SKM-1 (cell line): ENCODE measurements at regions not wholly inside any gene's neighbourhood (a gene's known extent, or its start where the extent isn't known, plus 50 kb on each side); places are given as distances from the start of the nearest gene placed in this dataset.
"Not testable (repeated sequence)": the region's sequence is repeated elsewhere in the genome, so short reads cannot be mapped to it uniquely, and the experiment has no call there.

ENCODE experiments used
- DNase-seq: peaks from one replicate; lab custom pipeline; 2025; ENCODE audit not compliant: unreplicated experiment; lab: John Stamatoyannopoulos, UW

DNA sequence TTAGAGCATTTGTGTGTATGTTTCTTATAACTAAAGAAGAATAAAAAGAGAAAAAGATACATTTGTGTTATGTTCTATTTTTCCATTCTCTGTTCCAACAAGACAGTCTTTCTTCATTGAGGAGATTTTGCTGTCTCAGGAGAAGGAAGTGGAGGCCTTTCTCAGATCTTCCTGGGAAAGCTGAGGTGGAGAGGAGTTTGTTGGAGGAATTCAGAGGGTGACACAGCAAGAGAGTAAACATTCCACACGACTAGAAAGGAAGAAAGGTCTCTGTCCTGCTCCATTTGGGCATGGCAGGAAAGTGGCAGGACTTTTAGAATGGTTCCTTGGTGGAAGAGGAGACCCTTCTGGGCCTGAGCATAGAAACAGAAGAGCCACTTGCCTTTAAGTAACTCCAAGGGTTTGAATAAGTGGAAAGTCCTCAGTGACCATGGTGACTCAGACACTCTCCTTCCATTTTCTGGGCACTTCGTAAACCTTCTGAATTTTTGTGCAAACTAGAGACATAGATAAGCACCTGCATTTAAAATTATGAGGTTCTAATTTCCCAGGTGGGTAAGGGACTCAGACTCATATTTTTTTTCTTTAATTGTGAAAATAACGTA is 52.3 kb upstream of the COL5A2 start:
- DNase-seq = no peak

DNA sequence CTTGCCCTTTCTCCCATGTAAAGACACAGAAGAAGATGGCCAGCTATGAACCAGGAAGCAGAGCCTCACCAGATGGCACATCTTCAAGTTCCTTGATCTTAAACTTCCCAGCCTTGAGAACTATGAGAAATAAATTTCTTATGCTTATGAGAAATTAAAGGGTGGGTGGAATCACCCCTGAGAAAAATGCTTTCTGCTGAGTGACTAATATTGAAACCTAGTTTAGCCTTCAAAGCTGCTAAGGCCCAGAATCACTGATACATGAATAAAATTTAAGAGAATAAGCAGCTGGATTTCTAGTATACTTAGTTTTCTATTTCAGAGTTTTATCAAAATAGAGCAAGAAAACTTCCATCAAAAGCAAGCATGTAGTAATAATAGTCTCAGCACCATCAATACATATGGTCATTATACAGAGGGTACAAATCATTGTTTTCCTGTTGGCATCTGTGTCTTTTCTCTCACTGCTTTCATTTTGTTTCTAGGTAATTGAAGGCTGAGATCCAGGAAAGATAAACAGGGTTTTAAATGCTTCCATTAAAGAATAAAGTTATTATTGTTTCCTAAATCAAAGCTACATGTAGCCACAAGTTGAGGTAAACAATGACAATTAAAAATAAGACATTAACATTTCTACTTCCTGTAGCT is 53.3 kb upstream of the COL5A2 start:
- DNase-seq = no peak

DNA sequence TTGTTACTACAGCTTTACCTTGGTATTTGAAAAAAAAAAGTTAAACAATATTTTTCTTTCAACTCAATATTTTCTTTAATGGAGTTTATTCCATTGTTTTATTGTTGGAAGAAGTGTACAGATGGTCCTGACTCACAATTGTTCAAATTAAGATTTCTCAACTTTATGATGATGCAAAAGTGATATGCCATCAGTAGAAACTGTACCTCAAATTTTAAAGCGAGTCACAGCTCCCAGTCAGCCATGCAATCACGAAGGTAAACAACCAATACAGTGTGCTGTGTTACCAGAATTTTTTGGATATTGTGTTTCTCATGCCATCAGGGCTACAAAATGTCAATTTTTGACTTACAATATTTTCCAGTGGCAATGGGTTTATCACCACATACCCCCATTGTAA is 54.0 kb upstream of the COL5A2 start:
- DNase-seq = no peak

- no peak for DNase-seq
These were observed 55.4 kb upstream of the COL5A2 start for GRCh38 chr2:189234991-189235390.

DNA sequence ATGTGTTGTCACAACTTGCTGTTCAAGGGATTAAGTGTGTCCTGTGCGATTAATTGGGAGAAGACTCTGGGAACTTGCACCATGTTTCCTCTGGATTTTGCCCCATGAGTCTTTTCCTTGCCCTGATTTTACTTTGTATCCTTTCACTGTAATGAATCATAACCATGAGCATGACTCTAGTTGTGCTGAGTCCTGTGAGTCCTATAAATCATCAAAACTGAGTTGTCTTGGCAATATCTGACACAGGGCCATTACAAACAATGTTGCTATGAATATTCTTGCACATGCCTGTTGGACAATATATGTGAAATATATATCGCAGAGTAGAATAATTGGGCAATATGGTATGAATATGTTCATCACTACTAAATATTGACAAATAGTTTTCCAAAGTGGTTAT is 56.5 kb upstream of the COL5A2 start:
- DNase-seq = no peak

DNA sequence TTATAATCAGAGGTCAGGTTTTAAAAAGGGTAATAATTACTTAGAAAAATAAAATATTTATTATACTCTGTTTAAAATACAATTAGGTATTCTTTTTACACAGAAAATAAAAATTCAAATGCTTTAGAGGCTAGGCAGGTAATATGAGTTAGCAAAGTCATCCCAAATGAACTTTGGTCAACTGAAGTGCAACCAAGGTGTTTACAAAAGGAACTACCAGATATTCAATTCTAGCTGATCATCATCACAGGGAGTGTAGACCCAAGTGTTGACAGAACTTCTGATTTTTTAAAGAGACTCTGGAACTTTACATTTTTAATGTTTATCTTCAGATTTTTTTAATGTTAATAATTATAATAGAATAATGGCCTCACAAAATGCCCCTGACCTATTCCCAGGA is 59.3 kb upstream of the COL5A2 start:
- no peak for DNase-seq

- not testable (repeated sequence) for DNase-seq
These were observed 64.3 kb upstream of the COL5A2 start for GRCh38 chr2:189243843-189244242.

- DNase-seq = no peak
These were observed 67.7 kb upstream of the COL5A2 start for GRCh38 chr2:189247276-189247675.

- DNase-seq = no peak
These were observed 68.6 kb upstream of the COL5A2 start for GRCh38 chr2:189248141-189248540.

- no peak for DNase-seq
These were observed 69.6 kb upstream of the COL5A2 start for GRCh38 chr2:189249171-189249570.

- DNase-seq = no peak
These were observed 70.3 kb upstream of the COL5A2 start for GRCh38 chr2:189249901-189250300.

- no peak for DNase-seq
These were observed 73.6 kb upstream of the COL5A2 start for GRCh38 chr2:189252991-189253675.

DNA sequence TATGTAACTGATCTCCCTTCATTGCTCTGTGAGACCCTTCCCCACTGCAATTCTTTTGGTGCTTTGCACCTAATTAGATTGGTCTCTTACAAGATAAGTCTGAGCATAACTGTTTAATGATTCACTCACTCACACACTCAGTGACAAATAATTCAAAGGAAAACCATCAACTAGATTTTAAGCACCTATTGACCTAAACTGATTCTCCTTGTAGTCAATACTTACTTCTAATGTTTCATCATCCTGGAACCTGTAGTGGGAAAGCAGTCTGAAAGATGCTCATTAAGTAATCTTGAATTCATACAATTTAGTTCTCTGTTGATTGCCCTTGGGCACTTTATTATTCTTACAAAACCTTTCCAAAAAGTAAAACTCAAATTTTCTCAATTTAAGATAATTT is 74.3 kb upstream of the COL5A2 start:
- DNase-seq = no peak

DNA sequence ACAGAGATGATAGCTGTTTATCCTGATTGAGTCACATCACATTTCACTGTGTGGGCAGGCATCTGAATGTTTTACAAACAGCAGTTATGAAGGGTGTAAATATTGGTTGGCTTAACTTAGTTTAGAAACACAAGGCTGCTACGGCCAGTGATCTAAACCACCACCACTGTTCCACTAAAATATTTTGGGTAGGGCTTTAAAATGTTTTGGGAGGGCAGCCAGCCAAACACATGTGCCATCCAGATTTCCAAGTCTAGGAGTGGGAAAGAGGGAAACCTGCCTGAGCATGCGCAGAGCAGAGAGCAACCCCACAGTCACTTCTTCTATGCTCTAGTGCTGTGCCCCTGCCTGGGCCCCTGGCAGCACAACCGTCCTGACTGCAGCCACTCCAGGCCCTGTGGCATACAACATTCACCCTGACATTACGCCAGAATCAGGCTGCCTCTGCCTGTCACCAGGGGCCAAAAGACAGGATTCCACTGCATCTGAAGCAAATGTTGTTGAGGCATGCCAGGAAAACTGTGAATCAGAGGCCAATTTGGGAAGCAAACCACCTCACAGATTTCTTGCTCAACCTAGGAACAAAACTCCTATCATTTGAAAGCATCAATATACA is 74.8 kb upstream of the COL5A2 start:
- DNase-seq = no peak

DNA sequence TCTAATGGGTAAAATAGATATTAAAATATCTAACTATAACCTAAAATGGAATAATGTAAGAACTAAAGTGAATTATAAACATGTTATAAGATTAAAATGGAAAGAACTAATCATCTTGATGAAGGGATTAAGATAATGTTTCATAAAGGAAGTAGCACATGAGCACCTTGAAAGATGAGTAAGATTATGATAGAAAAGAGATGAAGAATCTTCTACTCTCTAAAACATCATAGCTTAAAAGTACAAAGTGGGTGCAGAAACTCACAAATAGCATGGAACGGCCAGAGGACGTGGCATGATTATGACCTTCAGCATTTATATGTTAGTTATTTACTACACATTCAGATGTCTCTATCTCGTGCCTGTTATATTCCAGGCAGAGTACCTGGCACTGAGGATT is 76.2 kb upstream of the COL5A2 start:
- DNase-seq = no peak

DNA sequence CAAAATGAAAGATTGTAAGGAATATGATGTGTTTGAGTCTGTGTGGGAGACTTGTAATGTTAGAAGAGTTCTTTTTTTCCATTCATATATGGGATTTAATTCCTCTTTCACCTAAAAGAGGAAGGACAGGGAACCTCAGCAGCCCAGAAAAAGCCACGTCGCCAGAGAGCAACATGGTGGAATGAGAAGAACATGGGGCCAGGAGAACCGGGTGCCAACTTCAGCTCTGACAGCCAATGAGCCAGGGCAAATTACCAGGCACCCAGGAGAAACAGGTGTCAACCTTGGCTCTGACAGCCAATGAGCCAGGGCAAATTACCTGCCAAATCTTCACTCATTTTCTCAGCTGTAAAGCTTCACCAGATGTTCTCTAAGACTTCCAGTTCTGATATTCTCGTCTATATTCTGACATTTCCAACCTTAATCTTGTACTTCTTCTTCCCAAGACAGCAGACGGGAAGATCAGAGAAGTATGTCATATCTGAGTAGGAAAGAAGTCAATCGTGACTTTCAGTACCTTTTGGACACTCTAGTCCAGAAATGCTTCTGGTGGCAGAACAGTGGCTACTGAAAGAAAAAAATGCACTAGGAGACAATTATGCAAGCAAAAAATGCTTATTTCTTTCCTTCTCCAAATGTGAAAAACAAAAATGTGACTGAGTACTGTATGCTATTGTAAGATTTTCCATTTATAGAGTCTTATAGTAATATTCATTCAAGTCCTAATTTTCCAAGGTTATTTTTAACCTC is 79.2 kb upstream of the COL5A2 start:
- no peak for DNase-seq

GRCh38 chr2:189260361-189260814 is 80.8 kb upstream of the COL5A2 start:
- no peak for DNase-seq

GRCh38 chr2:189261431-189261841 is 81.9 kb upstream of the COL5A2 start:
- no peak for DNase-seq

GRCh38 chr2:189261916-189262315 is 82.4 kb upstream of the COL5A2 start:
- no peak for DNase-seq

- DNase-seq = no peak
These were observed 86.2 kb upstream of the COL5A2 start for GRCh38 chr2:189265696-189266320.

- no peak for DNase-seq
These were observed 87.9 kb upstream of the COL5A2 start for GRCh38 chr2:189267491-189267890.
